Esophagus (tissue), 2 donors: ENCODE measurements at regions not wholly inside any gene's neighbourhood (a gene's known extent, or its start where the extent isn't known, plus 50 kb on each side); places are given as distances from the start of the nearest gene placed in this dataset.

ENCODE experiments used
- H3K27ac ChIP-seq, 2 donors: one replicate each; pipeline ENCODE4 v1.5.1; 2013; ENCODE audit warnings: low read depth in 2 of 2, mild to moderate bottlenecking in 2 of 2, inconsistent platforms in 1 of 2, low read length in 1 of 2, moderate library complexity in 1 of 2
- H3K27me3 ChIP-seq, 2 donors: one replicate each; pipeline ENCODE4 v1.6.1; 2013; ENCODE audit warnings: low read length in 2 of 2, control low read depth in 1 of 2, mild to moderate bottlenecking in 1 of 2; ENCODE audit not compliant: insufficient read depth in 2 of 2, control insufficient read depth in 1 of 2
- H3K36me3 ChIP-seq, 2 donors: one replicate each; pipeline ENCODE4 v1.6.1; 2013; ENCODE audit warnings: low read length in 1 of 2; ENCODE audit not compliant: control insufficient read depth in 2 of 2, insufficient read depth in 2 of 2
- H3K4me1 ChIP-seq, 2 donors: one replicate each; pipeline ENCODE4 v1.6.1; 2013; ENCODE audit warnings: low read length in 1 of 2; ENCODE audit not compliant: control insufficient read depth in 2 of 2, insufficient read depth in 2 of 2
- H3K4me3 ChIP-seq, 2 donors: one replicate each; pipeline ENCODE4 v1.5.1; 2013; ENCODE audit warnings: low read length in 2 of 2, mild to moderate bottlenecking in 2 of 2, low read depth in 1 of 2, moderate library complexity in 1 of 2
- H3K9me3 ChIP-seq, 2 donors: one replicate each; pipeline ENCODE4 v1.6.1; 2013; ENCODE audit warnings: mild to moderate bottlenecking in 2 of 2, low read depth in 1 of 2, low read length in 1 of 2, moderate library complexity in 1 of 2; ENCODE audit not compliant: control insufficient read depth in 2 of 2, insufficient read depth in 1 of 2
- WGBS, 2 donors: extraction: QIAGEN DNeasy Blood & Tissue Kit; methylation state at CpG; one replicate each; pipeline ENCODE4 v1.1.7; 2013; 5-methylcytosine and 5-hydroxymethylcytosine counted together
- donor health status: healthy with polysubstance abuse.
- donor health status: Bipolar disorder and iron deficiency.

GRCh38 chr10:61830072-61830845, 71.2 kb upstream of the ARID5B start:
- WGBS, 2 donors: 72% methylated on average over 7 of the region's 7 CpGs
- H3K27me3 ChIP-seq: no peaks in the 10 kb centered on the region
- H3K9me3 ChIP-seq: peaks cover 0 to 2% of the 10 kb centered on the region in 2 donors
- no peaks in the 10 kb centered on the region for H3K36me3 ChIP-seq
- peaks cover 0 to 8% of the 10 kb centered on the region in 2 donors for H3K4me1 ChIP-seq
- no peak overlapping the region for H3K4me3 ChIP-seq
- H3K27ac ChIP-seq: no peak overlapping the region

- no peaks in the 10 kb centered on the region for H3K27me3 ChIP-seq
- H3K9me3 ChIP-seq: peaks cover 0 to 2% of the 10 kb centered on the region in 2 donors
- H3K4me1 ChIP-seq: peaks cover 0 to 8% of the 10 kb centered on the region in 2 donors
- no peak overlapping the region for H3K27ac ChIP-seq
- no peak overlapping the region for H3K4me3 ChIP-seq
- WGBS, 2 donors: 76 to 82% methylated on average over 7 of the region's 7 CpGs
- H3K36me3 ChIP-seq: no peaks in the 10 kb centered on the region
Observed at GRCh38 chr10:61830846-61831273, 70.6 kb upstream of the ARID5B start.

GRCh38 chr10:61832866-61833481, 68.5 kb upstream of the ARID5B start:
- H3K4me3 ChIP-seq: no peak overlapping the region
- H3K27ac ChIP-seq: no peak overlapping the region
- H3K27me3 ChIP-seq: no peaks in the 10 kb centered on the region
- WGBS, 2 donors: 51 to 60% methylated on average over 3 of the region's 3 CpGs
- no peaks in the 10 kb centered on the region for H3K36me3 ChIP-seq
- peaks cover 0 to 2% of the 10 kb centered on the region in 2 donors for H3K9me3 ChIP-seq
- H3K4me1 ChIP-seq: peaks cover 0 to 8% of the 10 kb centered on the region in 2 donors

- 56 to 71% methylated on average over 1 of the region's 1 CpG for WGBS, 2 donors
- peaks cover 0 to 8% of the 10 kb centered on the region in 2 donors for H3K4me1 ChIP-seq
- H3K27ac ChIP-seq: peak overlapping the region; percentile 84 to 94
Observed at GRCh38 chr10:61834519-61834918, 67.0 kb upstream of the ARID5B start.

GRCh38 chr10:61835069-61835945, 66.2 kb upstream of the ARID5B start:
- H3K27me3 ChIP-seq: no peaks in the 10 kb centered on the region
- H3K4me1 ChIP-seq: peaks cover 0 to 8% of the 10 kb centered on the region in 2 donors
- H3K4me3 ChIP-seq: no peak overlapping the region
- WGBS, 2 donors: 19 to 21% methylated on average over 8 of the region's 8 CpGs
- H3K36me3 ChIP-seq: no peaks in the 10 kb centered on the region
- peak overlapping the region; percentile 84 to 94 for H3K27ac ChIP-seq
- peaks cover 0 to 2% of the 10 kb centered on the region in 2 donors for H3K9me3 ChIP-seq

More at GRCh38 chr10:61834519-61834918, 67.0 kb upstream of the ARID5B start:
- Histone ChIP-seq H3K27me3 (no peaks in the 10 kb centered on the region), H3K36me3 (no peaks in the 10 kb centered on the region), H3K4me3 (no peak overlapping the region), H3K9me3 (peaks cover 0 to 2% of the 10 kb centered on the region in 2 donors)

GRCh38 chr10:61835946-61836887, 65.3 kb upstream of the ARID5B start:
- H3K4me1 ChIP-seq: peaks cover under 1 to 3% of the 10 kb centered on the region in 2 donors
- H3K9me3 ChIP-seq: peaks cover 0 to 2% of the 10 kb centered on the region in 2 donors
- no peaks in the 10 kb centered on the region for H3K36me3 ChIP-seq
- no peak overlapping the region for H3K4me3 ChIP-seq
- no peaks in the 10 kb centered on the region for H3K27me3 ChIP-seq
- H3K27ac ChIP-seq: no peak overlapping the region
- 14 to 17% methylated on average over 6 of the region's 6 CpGs for WGBS, 2 donors

GRCh38 chr10:61836888-61837754, 64.4 kb upstream of the ARID5B start:
- Histone ChIP-seq H3K27ac (peak overlapping the region in 1 of 2 donors; percentile 63), H3K36me3 (no peaks in the 10 kb centered on the region), H3K4me1 (peaks cover 2 to 3% of the 10 kb centered on the region in 2 donors), H3K4me3 (no peak overlapping the region), H3K27me3 (no peaks in the 10 kb centered on the region), H3K9me3 (peaks cover 0 to 2% of the 10 kb centered on the region in 2 donors)
- 15 to 21% methylated on average over 4 of the region's 4 CpGs for WGBS, 2 donors

GRCh38 chr10:61837755-61838171, 63.7 kb upstream of the ARID5B start:
- no peak overlapping the region for H3K4me3 ChIP-seq
- peaks cover 2 to 3% of the 10 kb centered on the region in 2 donors for H3K4me1 ChIP-seq
- no peaks in the 10 kb centered on the region for H3K36me3 ChIP-seq
- H3K27ac ChIP-seq: peak overlapping the region in 1 of 2 donors; percentile 63
- 23% methylated on average over 6 of the region's 6 CpGs for WGBS, 2 donors
- H3K27me3 ChIP-seq: no peaks in the 10 kb centered on the region
- peaks cover 0 to 2% of the 10 kb centered on the region in 2 donors for H3K9me3 ChIP-seq
